GM12891 (cell line): ENCODE measurements at regions not wholly inside any gene's neighbourhood (a gene's known extent, or its start where the extent isn't known, plus 50 kb on each side); places are given as distances from the start of the nearest gene placed in this dataset.

Experiments
- POLR2A ChIP-seq: IDR thresholded peaks from 2 replicates; pipeline ENCODE4 v1.6.1; 2011; ENCODE audit warnings: low read depth, low read length, control low read depth
- POLR2AphosphoS5 ChIP-seq: IDR thresholded peaks from 2 replicates; pipeline ENCODE4 v1.6.1; 2011; ENCODE audit warnings: low read depth, low read length, control low read depth
- TAF1 ChIP-seq: IDR thresholded peaks from 2 replicates; pipeline ENCODE4 v1.6.1; 2011; ENCODE audit warnings: low read depth, low read length, control low read depth

GRCh38 chr15:61641645-61642044, 412.5 kb upstream of the RORA start:
- no peak for TF ChIP-seq POLR2AphosphoS5
- no peak for TF ChIP-seq TAF1
- TF ChIP-seq POLR2A = no peak
